HT1080 (cell line): ENCODE measurements at regions not wholly inside any gene's neighbourhood (a gene's known extent, or its start where the extent isn't known, plus 50 kb on each side); places are given as distances from the start of the nearest gene placed in this dataset.

ENCODE experiments used
- DNase-seq: peaks from one replicate; pipeline ENCODE4 v3.0.0-alpha.2; 2015; ENCODE audit warnings: low read depth

GRCh38 chr15:66615846-66616245 is 50.0 kb upstream of the LCTL start:
- DNase-seq: no peak

GRCh38 chr15:66617137-66618090 is 51.6 kb upstream of the LCTL start:
- DNase-seq: peak; percentile 92

GRCh38 chr15:66619152-66619903 is 53.5 kb upstream of the LCTL start:
- DNase-seq: peak; percentile 71

GRCh38 chr15:66620341-66620740 is 54.5 kb upstream of the LCTL start:
- no peak for DNase-seq

- no peak for DNase-seq
Observed at GRCh38 chr15:66620744-66621344, 55.0 kb upstream of the LCTL start.

- no peak for DNase-seq
Observed at GRCh38 chr15:66621491-66622467, 56.0 kb upstream of the LCTL start.

GRCh38 chr15:66622591-66623022 is 56.8 kb upstream of the LCTL start:
- no peak for DNase-seq

- DNase-seq: no peak
Observed at GRCh38 chr15:66623801-66624453, 58.1 kb upstream of the LCTL start.

- DNase-seq: no peak
Observed at GRCh38 chr15:66625531-66625930, 59.7 kb upstream of the LCTL start.

GRCh38 chr15:66625974-66626373 is 60.2 kb upstream of the LCTL start:
- DNase-seq: no peak

- no peak for DNase-seq
Observed at GRCh38 chr15:66628976-66629723, 63.4 kb upstream of the LCTL start.

GRCh38 chr15:66629817-66630576 is 64.2 kb upstream of the LCTL start:
- DNase-seq: no peak

GRCh38 chr15:66630801-66631351 is 65.1 kb upstream of the LCTL start:
- DNase-seq: no peak

GRCh38 chr15:66631616-66632263 is 65.9 kb upstream of the LCTL start:
- DNase-seq: no peak

GRCh38 chr15:66633041-66633937 is 67.5 kb upstream of the LCTL start:
- no peak for DNase-seq

- DNase-seq: no peak
Observed at GRCh38 chr15:66633938-66634250, 68.1 kb upstream of the LCTL start.

GRCh38 chr15:66634540-66634939 is 67.5 kb upstream of the SMAD6 start:
- no peak for DNase-seq
